Stimulated activated CD8-positive, alpha-beta memory T cell treated with anti-CD3 and anti-CD28 coated beads, Interleukin-12 subunit alpha, Interleukin-12 subunit beta, amount 100 ng/mL, for 24 hours (primary cell): ENCODE measurements at regions not wholly inside any gene's neighbourhood (a gene's known extent, or its start where the extent isn't known, plus 50 kb on each side); places are given as distances from the start of the nearest gene placed in this dataset.
"Not testable (repeated sequence)": the region's sequence is repeated elsewhere in the genome, so short reads cannot be mapped to it uniquely, and the experiment has no call there.

ENCODE experiments used
- DNase-seq: peaks from one replicate; pipeline ENCODE4 v3.0.0-alpha.2; 2020; ENCODE audit errors: extremely low read depth

DNA sequence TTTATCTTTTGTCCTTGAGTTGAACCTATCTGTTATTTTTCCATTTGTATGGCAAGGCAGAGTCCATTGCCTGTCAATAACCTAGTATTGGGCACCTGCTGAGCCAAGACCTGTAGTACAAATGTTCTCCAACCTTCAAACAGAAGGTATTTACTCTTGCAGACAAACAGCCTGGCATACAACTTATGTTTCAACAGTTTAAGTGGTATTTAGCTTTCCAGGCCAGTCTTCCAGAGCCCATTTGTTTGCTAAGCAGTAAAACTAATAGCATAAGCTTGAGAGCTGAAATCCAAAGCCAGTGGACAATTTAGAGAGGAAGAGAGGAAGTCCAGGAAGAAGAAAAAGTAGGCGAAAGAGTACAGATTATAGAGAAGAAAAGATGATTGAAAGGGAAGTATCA is 979.3 kb downstream of the GLUD2 start:
- DNase-seq: no peak

DNA sequence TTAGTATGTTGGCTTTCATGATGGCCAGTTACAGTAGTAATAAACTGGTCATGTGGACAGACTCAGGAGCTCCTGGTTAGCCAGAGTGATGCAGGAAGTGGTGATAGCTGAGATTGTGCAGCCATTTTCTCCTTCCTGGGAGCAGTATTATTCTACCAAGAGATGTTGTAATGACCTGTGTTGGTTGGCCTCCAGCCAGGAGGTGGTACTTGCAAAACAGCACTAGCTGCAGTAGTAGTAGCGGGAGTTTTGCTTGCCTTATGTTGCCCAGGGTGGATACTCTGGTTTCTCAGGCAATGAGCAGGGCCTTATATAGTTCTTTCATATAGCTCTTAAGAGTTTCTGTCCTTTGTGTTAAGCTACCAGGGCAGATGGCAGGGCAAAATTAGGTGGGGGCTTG is 998.8 kb downstream of the GLUD2 start:
- DNase-seq: no peak

DNA sequence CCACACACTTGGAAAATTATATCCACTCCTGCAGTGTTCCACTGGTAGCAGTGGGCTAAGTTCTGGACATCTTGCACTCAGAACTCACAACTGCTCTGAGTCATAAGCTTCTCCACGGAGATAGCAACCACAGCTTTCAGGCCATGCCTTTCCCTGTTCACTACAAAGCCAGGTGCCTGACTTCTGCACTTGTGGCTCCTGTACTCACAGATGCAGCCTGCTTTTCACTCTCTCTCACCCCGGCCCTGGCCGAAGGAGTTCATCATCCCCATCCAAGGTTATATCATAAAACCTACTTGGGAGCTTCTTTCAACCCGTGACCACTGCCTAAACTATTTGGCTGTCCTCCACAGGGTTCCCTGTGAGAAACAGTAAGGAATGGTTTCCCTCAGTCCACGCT is 999.4 kb downstream of the GLUD2 start:
- DNase-seq: no peak

DNA sequence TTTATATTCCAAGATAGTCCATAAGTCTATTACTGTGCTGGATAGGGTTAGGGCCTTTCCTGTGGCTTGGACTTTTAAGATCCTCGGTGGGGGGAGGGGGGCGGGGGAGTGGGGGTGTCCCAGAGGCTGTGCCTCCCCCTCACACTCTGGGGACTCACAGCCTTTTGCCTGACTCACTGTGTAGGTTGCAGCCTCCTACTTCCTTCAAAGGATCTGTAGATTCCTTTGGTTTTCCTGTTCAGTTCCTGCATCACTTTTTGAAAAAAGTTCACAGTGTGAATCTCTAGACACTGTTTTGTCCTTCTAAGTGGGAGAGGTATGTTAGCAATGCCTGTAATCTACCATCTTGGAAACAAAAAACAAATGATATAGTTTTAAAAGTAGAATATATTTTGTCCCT is 999.9 kb downstream of the GLUD2 start:
- no peak for DNase-seq

DNA sequence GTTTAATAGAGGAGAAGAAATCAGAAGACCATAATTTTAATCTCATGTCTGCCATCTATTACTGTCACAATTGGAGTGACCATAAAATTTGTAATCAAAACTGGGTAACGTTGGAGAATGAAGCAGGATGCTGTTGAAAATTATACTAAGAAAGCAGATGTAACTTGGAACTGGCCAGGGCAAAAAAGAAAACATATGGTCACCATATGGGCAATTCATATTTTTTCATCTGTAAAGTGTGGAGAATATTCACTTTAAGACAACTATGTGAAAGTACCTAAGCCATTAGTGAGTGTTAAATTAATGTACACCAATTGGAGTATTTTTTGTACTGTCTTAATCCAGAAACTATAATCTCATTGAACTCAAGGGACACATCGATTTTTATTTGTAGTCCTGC is 1008.0 kb downstream of the GLUD2 start:
- no peak for DNase-seq

DNA sequence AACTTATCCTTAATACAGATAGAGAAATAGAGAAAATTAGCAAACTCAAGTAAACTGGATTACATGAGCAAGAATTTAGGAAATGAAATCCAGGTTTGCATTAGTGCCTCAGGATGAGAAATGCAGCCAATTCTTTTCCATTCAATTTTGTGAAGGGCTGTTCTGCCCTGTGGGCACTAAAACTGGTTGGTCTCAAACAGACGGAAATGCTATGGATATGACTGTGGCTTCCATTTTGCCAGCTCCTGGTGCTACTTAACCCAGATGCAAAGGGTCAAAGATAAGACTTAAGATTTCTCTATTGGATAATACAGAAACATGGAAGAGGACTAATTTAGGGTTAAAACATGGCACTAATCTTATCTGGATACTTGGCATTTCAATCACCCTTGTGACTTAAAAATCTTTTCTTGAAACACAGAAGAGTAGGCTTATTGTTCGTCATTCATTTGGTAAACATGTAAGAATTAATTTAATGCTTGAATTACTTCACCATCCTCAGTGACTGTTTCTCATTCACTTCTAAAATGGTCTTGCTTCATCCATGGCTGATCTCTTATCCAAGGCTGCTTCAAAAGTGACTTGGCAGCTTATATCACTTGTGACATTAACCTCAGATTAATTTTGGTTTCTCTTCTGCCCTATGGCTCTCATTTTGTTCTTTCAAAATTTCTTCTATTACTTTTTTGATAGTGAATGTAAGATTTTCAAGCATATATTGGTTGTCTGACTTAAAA is 1008.7 kb downstream of the GLUD2 start:
- DNase-seq: no peak

DNA sequence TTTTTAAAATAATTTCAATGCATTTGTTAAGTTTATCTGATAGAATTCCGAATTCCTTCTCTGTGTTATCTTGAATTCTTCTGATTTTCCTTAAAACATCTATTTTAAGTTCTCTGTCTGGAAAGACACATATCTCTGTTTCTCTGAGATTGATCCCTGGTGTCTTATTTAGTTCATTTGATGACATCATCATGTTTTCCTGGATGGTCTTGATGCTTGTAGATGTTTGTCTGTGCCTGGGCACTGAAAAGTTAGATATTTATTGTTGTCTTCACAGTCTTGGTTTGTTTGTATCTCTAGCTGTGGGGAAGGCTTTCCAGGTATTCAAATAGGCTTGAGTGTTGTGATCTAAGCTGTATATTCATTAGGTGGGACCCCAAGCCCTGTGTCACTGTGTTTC is 1028.8 kb downstream of the GLUD2 start:
- DNase-seq: no peak

DNA sequence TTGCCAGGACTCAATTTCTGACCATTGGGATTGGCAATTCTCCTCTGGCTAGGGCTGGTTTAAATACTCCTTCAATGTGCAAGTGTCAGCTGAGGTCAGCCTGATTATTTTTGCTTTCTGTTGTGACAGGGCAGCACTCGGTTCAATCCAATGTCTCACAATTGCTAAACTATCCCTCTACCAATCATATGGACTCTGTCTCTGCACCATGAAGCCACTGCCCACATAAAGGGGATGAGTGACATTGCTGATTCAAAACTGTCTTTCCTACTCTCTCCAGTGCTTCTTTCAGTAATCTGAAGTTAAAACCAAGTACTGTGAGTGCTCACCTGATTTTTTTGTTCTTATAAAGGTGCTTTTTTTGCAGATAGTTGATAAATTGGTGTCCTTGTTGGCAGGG is 1030.7 kb downstream of the GLUD2 start:
- DNase-seq: no peak

DNA sequence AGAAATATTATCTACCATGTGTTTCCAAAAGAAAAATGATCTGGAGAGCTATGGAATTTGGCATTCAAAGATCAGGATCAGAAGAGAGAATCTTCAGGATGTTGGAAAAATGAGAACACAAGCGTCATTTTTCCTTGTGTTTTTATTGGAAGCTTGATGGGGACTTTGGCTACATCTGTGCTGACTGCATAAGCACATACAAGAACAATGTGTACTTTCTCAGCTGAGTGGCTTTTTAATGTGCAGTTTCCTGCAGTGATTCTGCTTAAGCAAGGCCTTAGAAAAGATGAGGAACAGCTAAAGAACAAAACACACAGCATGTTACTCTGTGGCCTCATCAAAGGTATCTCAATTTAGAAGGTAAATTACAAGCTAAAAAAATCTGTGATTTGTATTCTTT is 1039.9 kb downstream of the GLUD2 start:
- no peak for DNase-seq

DNA sequence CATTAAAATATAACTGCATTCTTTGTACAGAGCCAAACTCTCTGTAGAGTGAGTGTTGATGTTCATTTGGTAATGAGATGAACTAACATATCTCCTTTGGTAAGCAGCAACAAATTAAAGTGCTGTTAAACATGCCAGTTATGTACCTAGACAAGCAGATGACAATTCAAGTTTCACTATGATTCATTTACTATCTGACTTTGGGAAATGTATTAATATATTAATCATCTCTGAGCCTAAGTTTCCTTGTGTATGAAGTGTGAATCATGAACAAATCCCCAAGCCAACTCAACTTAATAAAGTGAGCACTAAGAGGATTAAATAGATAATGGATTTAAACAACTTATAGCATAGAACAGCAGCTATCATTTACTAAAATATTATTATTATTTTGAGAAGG is 1044.2 kb downstream of the GLUD2 start:
- no peak for DNase-seq

DNA sequence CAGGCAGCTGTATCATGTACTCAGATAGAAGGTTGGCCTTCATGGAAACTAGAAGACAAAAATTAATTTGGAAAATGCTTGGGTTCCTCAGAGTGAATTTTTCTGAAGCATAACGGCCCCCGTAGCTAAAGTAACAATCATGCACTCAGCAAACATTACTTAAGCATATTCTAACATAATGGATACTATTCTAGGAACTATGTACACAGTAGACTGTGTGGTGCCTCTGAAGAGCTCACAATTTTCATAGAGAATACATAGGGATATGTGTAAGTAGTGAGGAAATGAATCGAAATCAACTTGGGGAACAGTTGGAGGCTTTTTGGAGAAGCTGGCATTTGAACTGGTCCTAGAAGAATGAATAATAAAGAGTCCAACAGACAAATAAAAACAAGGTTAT is 1045.0 kb downstream of the GLUD2 start:
- no peak for DNase-seq

DNA sequence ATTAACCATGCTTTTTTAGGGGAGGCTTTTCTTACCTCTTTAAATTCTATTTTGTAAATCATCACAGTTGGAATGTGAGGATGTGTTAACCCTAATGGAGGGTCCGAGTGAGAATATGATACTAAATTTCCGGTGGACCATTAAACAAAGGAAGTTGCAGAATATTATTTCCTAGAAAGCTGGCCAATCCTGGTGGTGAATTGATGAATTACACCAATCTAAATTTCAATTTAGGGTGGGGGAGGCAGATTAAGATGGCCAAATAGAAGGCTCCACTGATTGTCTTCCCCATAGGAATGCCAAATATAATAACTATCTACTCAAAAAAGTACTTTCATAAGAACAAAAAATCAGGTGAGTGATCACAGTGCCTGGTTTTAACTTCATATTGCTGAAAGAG is 1045.6 kb downstream of the GLUD2 start:
- DNase-seq: no peak

DNA sequence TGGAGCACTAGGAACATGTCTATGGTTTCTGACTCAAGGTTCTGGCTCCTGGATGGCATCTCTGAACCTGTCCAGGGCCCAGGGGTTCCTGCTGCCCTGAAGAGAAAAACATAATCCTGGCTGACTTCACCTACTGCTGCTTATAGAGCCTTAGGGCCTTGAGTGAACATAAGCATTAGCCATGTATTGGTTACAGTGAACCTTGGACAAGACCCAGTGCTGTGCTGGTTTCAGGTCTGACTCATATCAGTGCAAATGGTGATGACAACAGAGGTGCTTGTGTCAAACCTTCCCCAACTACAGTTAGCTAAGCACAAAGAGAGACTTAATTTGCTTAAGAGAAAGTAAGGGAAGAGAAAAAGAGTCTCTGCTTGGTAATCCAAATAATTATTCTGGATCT is 1047.2 kb downstream of the GLUD2 start:
- DNase-seq: no peak

DNA sequence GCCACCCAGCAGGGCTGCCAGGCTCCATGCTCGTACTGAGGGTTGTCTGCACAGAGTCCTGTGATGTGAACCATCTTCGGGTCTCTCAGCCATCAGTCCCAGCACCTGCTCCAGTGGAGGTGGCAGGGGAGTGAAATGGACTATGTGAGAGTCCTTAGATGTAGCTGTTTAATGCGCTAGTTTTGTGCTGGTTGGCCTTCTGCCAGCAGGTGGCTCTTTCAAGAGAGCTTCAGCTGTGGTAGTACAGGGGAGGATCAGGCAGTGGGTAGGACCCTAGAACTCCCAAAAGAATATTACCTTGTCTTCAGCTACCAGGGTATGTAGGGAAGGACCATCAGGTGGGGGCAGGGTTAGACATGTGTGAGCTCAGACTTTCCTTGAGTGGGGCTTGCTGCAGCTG is 1066.0 kb downstream of the GLUD2 start:
- no peak for DNase-seq

DNA sequence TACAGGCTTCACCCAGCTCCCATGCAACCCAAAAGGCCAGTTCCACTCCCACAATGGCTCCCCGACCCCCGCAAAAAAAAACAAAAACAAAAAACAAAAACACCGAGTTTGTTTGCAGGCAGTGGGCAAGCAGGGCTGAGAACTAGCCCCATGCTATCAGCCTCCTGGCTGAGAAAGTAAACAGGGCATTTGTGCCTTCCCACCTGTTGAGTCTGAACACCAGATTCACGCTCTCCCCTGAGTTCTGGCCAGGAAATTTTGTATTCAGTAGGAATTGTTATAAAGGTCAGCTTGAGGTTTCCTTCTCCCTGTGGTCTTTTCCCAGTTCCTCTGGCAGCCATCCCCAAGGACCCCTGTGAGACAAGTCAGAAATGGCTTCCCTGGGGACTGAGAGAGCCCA is 1066.5 kb downstream of the GLUD2 start:
- DNase-seq: no peak

DNA sequence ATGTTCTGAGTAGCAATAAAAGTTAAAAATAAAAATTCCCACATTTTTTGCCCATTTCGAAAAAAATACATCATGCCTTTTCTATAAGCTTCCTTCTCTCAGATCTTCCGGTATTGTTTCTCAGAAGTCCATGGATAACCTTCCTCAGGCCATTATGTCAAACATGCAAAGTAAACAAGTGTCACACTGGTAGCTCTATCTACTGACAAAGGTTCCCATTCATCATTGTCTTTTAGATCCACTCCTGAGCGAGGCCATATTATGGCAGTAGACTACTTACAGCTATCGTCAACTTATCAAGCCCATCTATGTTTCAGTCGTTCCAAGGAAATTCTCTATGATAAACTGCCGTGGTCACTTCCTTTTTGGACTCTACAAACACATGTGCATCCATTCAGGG is 1068.2 kb downstream of the GLUD2 start:
- DNase-seq: no peak

DNA sequence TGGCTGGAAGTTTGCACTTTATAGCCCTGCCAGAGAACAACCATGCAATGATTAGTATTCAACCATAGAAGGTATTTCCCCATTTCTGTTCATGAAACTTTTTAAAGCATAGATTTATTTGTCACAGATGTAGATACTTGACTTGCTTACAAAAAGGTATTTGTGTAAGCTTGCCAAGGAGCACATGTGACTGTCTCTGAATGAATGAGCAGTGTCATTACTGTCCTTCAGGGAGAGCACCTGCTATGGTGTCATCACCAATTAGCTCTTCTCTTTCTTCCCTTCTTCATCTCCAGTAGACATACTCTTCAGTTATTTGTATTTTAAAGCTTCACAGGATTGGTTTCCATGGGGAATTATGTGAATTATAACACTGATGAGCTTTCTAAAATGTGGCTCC is 1064.7 kb upstream of the GRIA3 start:
- no peak for DNase-seq

DNA sequence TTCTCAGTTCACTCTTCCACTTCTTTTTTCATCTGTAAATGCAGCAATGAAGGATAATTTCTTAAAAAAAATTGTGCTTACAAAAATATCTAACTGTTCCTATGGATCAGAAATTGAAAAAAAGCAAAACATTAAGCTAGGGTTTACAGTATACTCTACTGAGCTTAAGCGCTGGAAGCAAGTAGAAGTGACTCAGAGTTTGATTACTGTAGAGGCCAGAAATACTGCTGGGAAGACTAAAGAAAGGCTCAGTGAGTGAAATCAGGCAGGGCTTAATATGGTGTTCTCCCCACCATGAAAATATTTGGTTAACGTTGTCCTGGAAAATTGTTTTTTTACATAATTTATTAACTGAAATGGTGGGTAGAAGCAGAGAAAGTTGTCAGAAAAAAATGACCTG is 1061.8 kb upstream of the GRIA3 start:
- DNase-seq: no peak

DNA sequence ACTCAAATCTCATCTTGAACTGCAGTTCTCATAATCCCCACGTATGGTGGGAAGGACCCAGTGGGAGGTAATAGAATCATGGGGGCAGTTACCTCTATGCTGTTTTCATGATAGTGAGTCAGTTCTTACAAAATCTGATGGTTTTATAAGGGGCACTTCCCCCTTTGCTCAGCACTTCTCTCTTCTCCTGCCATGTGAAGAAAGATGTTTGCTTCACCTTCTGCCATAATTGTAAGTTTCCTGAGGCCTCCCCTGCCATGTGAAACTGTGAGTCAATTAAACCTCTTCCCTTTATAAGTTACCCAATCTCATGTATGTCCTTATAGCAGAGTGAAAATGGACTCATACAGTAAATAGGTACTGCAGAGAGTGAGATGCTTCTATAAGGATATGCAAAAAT is 1050.6 kb upstream of the GRIA3 start:
- DNase-seq: no peak

DNA sequence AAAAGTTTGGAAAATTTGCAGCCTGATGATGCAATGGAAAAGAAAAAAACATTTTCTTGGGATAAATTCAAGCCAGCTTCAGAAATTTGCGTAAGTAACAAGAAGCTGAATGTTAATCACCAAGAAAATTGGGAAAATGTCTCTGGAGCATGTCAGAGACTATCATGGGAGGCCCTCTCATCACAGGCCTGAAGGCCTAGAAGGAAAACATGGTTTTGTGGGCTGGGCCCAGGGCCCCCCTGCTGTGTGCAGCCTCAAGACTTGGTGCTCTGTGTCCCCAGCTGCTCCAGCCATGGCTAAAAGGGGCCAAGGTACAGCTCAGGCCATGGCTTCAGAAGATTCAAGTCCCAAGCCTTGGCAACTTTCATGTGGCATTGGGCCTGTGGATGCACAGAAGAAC is 1049.8 kb upstream of the GRIA3 start:
- no peak for DNase-seq

DNA sequence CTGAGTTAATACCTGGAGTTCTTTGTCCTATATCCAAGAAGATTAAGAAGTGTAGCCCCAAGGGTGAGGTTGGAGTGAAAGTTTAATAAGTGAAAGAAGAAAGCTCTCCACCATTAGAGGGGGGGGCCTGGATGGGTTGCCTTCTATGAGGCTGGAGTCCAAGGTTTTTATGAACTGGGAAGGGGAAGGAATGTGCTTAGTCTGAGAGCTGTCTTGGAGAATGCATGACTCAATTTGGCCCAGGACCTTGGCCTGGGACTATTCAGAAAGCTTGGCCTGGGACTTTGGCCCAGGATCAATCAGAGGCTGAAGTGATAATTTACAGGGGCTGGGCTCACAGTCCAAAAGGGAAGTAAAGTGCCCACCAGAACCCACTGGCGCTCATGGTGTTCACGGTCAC is 1049.0 kb upstream of the GRIA3 start:
- no peak for DNase-seq

DNA sequence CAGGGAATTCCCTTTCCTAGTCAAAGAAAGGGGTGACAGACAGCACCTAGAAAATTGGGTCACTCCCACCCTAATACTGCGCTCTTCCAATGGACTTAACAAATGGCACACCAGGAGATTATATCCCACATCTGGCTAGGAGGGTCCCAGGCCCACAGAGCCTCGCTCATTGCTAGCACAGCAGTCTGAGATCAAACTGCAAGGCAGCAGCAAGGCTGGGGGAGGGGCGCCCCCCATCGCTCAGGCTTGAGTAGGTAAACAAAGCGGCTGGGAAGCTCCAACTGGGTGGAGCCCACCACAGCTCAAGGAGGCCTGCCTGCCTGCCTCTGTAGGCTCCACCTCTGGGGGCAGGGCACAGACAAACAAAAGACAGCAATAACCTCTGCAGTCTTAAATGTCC is 1043.9 kb upstream of the GRIA3 start:
- not testable (repeated sequence) for DNase-seq

DNA sequence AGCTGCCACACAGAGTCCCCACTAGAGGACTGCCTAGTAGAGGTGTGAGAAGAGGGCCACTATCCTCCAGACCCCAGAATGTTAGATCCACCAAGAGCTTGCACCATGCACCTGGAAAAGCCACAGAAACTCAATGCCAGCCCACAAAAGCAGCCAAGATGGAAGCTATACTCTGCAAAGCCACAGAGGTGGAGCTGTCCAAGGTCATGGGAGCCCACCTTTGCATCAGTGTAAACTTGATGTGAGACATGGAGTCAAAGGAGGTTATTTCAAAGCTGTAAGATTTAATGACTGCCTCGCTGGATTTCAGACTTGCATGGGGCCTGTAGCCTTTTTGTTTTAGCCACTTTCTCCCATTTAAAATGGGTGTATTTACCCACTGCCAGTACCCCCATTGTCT is 1030.1 kb upstream of the GRIA3 start:
- no peak for DNase-seq

DNA sequence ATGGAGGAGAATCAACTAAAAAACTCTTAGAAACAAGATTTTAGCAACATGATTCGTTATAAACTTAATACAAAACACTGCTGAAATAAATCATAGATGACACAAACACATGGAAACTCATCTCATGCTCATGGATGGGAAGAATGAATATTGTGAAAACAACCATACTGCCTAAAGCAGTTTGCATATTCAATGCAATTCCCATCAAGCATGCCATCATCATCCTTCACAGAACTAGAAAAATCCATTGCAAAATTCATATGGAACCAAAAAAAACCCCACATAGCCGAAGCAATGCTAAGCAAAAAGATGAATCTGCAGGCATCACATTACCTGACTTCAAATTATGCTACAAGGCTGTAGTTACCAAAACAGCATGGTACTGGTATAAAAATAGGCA is 1015.8 kb upstream of the GRIA3 start:
- DNase-seq: no peak

DNA sequence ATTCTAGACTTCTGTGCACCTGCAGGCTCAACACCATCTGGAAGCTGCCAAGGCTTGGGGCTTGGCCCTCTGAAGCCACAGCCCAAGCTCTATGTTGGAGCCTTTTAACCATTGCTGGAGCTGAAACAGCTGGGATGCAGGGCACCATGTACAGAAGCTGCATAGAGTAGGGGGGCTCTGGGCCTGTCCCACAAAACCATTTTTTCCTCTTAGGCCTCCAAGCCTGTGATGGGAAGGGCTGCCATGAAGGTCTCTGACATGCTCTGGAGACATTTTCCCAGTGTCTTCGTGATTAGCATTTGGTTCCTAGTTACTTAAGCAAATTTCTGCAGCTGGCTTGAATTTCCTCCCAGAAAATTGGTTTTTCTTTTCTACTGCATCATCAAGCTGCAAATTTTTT is 999.3 kb upstream of the GRIA3 start:
- no peak for DNase-seq
